GM23248 (cell line): ENCODE measurements at regions not wholly inside any gene's neighbourhood (a gene's known extent, or its start where the extent isn't known, plus 50 kb on each side); places are given as distances from the start of the nearest gene placed in this dataset.

ENCODE experiments used
- DNase-seq: peaks from one replicate; pipeline ENCODE4 v3.0.0-alpha.2; 2015
- H2AFZ ChIP-seq: fragments of 200-600 bp; sonication (generic); 2 replicates; pipeline ENCODE4 v1.6.1; 2016; ENCODE audit warnings: antibody characterized with exemption
- H3F3A ChIP-seq: fragments of 200-600 bp; sonication (generic); 2 replicates; pipeline ENCODE4 v1.6.1; 2016; ENCODE audit warnings: mild to moderate bottlenecking, antibody characterized with exemption, mixed run types; ENCODE audit not compliant: insufficient read depth
- H3K27ac ChIP-seq: fragments of 200-600 bp; sonication (generic); 2 replicates; pipeline ENCODE4 v1.5.1; 2016; ENCODE audit warnings: mild to moderate bottlenecking
- H3K27me3 ChIP-seq: fragments of 200-600 bp; sonication (generic); replicated peaks from 2 replicates; pipeline ENCODE4 v1.6.1; 2016; ENCODE audit warnings: mild to moderate bottlenecking; ENCODE audit not compliant: insufficient read depth
- H3K36me3 ChIP-seq: fragments of 200-600 bp; sonication (generic); 2 replicates; pipeline ENCODE4 v1.6.1; 2016; ENCODE audit warnings: low read depth, mild to moderate bottlenecking
- H3K4me1 ChIP-seq: fragments of 200-600 bp; sonication (generic); 2 replicates; pipeline ENCODE4 v1.6.1; 2016; ENCODE audit warnings: mild to moderate bottlenecking; ENCODE audit not compliant: insufficient read depth
- H3K4me2 ChIP-seq: fragments of 200-600 bp; sonication (generic); one replicate; pipeline ENCODE4 v1.6.1; 2016; ENCODE audit warnings: mild to moderate bottlenecking; ENCODE audit not compliant: unreplicated experiment
- H3K4me3 ChIP-seq: fragments of 200-600 bp; sonication (generic); 2 replicates; pipeline ENCODE4 v1.5.1; 2016; ENCODE audit warnings: mild to moderate bottlenecking
- H3K79me2 ChIP-seq: fragments of 200-600 bp; sonication (generic); 2 replicates; pipeline ENCODE4 v1.6.1; 2016; ENCODE audit warnings: mild to moderate bottlenecking; ENCODE audit not compliant: insufficient read depth
- H3K9ac ChIP-seq: fragments of 200-600 bp; sonication (generic); 2 replicates; pipeline ENCODE4 v1.6.1; 2016; ENCODE audit warnings: mild to moderate bottlenecking
- H3K9me2 ChIP-seq: fragments of 200-600 bp; sonication (generic); 2 replicates; pipeline ENCODE4 v1.6.1; 2016; ENCODE audit warnings: mixed run types, mild to moderate bottlenecking, moderate library complexity; ENCODE audit not compliant: insufficient read depth
- H3K9me3 ChIP-seq: fragments of 200-600 bp; sonication (generic); one replicate; pipeline ENCODE4 v1.6.1; 2017; ENCODE audit warnings: low read depth
- H4K20me1 ChIP-seq: fragments of 200-600 bp; sonication (generic); 2 replicates; pipeline ENCODE4 v1.6.0; 2016; ENCODE audit not compliant: insufficient read depth
- EZH2 ChIP-seq: fragments of 200-600 bp; sonication (generic); IDR thresholded peaks from 2 replicates; pipeline ENCODE4 v1.6.1; 2018; ENCODE audit warnings: antibody characterized with exemption, mild to moderate bottlenecking; ENCODE audit not compliant: insufficient read depth, poor library complexity, severe bottlenecking
- EZH2phosphoT487 ChIP-seq: fragments of 200-600 bp; sonication (generic); IDR thresholded peaks from 2 replicates; pipeline ENCODE4 v1.6.1; 2018; ENCODE audit warnings: antibody characterized with exemption, moderate library complexity, mild to moderate bottlenecking, low read depth; ENCODE audit not compliant: insufficient read depth
- WGBS, 2 experiments: methylation state at CpG; one replicate each; pipeline ENCODE4 v1.1.6; 2015 to 2017; ENCODE audit warnings: low lambda C conversion rate in 2 of 2, low coverage in 1 of 2; ENCODE audit errors: missing lambda C conversion rate in 2 of 2; 5-methylcytosine and 5-hydroxymethylcytosine counted together
- in situ Hi-C: fragments of 300-500 bp; cut with MboI; formaldehyde crosslinking; loops from 2 replicates; pipeline ENCODE4 v1.15.0; 2020

DNA sequence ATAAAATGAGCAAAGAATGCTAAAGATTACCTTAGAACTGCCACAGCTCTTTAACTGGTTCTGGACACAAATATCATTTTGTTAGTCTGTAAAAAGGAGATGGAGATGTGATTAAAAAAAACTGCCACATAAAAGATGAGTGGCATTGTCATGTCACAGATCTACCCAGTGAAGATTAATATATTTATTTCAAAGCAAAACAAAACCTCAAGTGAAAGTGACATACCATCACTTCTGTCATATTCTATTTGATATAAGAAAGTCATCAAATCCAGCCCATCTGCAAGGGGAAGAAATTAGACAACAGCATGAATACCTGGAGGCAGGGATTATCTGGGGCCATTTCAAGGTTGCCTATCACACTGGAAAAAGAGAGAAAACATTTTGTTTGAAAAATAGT lies 417.6 kb upstream of the LRRTM4 start:
- Histone ChIP-seq H3K79me2 (no peaks in the 10 kb centered on the region), H3K4me2 (no peak overlapping the region), H4K20me1 (no peaks in the 10 kb centered on the region), H2AFZ (no peak overlapping the region), H3K36me3 (no peaks in the 10 kb centered on the region), H3K27me3 (no peaks in the 10 kb centered on the region), H3K9ac (no peak overlapping the region), H3F3A (no peaks in the 10 kb centered on the region), H3K4me3 (no peak overlapping the region), H3K4me1 (no peaks in the 10 kb centered on the region), H3K9me3 (no peaks in the 10 kb centered on the region), H3K9me2 (no peaks in the 10 kb centered on the region), H3K27ac (no peak overlapping the region)
- no peak for DNase-seq
- TF ChIP-seq EZH2phosphoT487 = no peak
- TF ChIP-seq EZH2 = no peak
- in situ Hi-C loops = no loop called here

DNA sequence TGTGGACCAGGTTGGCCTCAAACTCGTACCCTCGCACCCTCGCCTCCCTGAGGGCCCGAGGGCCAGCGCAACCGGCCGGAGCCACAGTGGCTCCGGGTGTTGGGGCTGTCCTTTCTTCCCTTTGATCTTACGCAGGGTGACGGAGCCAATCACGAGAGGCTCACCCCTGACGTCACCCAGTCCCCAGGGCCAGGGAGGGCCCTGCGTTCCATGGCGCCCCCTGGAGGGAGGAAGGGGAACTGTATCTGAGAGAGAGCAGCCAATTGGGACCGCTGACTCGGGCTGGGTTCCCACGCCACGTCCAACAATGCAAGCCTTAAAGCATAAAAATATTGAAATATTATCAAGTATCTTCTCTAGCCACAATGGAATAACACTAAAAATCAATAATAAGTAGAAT lies 432.8 kb upstream of the LRRTM4 start:
- Histone ChIP-seq H4K20me1 (no peaks in the 10 kb centered on the region), H2AFZ (no peak overlapping the region), H3K27ac (no peak overlapping the region), H3F3A (no peaks in the 10 kb centered on the region), H3K9me3 (no peaks in the 10 kb centered on the region), H3K27me3 (no peaks in the 10 kb centered on the region), H3K79me2 (no peaks in the 10 kb centered on the region), H3K4me1 (no peaks in the 10 kb centered on the region), H3K9ac (no peak overlapping the region), H3K36me3 (no peaks in the 10 kb centered on the region), H3K4me3 (no peak overlapping the region), H3K4me2 (no peak overlapping the region), H3K9me2 (no peaks in the 10 kb centered on the region)
- WGBS, 2 experiments = 74 to 76% methylated on average over 16 to 18 of the region's 18 CpGs
- in situ Hi-C loops = no loop called here
- no peak for TF ChIP-seq EZH2phosphoT487
- TF ChIP-seq EZH2 = no peak
- no peak for DNase-seq

DNA sequence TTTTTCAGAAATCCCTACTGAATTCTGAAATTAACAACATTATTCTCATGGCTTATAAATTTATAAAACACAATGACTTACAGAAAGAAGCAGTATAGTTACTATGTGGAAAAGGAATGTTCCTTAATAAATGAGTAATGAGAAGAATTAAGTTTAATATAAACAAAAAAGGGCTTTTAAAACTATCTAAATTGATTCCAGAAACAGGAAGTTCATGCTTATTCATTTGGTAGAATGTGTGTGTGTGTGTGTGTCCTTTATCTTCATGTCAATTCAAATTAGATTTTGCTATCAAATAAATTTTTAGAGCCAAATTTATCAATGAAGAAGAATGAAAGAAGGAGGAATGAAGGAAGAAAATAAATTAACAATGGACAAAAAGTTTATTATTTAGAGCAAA lies 440.8 kb upstream of the LRRTM4 start:
- no peak overlapping the region for H3K9ac ChIP-seq
- H4K20me1 ChIP-seq = no peaks in the 10 kb centered on the region
- in situ Hi-C loops = no loop called here
- H3K36me3 ChIP-seq = no peaks in the 10 kb centered on the region
- H3K4me1 ChIP-seq = no peaks in the 10 kb centered on the region
- DNase-seq = no peak
- TF ChIP-seq EZH2 (no peak), EZH2phosphoT487 (no peak)
- H3K4me3 ChIP-seq = no peak overlapping the region
- no peak overlapping the region for H2AFZ ChIP-seq
- no peaks in the 10 kb centered on the region for H3K9me3 ChIP-seq
- H3K27me3 ChIP-seq = no peaks in the 10 kb centered on the region
- H3K27ac ChIP-seq = no peak overlapping the region
- no peaks in the 10 kb centered on the region for H3F3A ChIP-seq
- no peak overlapping the region for H3K4me2 ChIP-seq
- no peaks in the 10 kb centered on the region for H3K79me2 ChIP-seq
- H3K9me2 ChIP-seq = no peaks in the 10 kb centered on the region

DNA sequence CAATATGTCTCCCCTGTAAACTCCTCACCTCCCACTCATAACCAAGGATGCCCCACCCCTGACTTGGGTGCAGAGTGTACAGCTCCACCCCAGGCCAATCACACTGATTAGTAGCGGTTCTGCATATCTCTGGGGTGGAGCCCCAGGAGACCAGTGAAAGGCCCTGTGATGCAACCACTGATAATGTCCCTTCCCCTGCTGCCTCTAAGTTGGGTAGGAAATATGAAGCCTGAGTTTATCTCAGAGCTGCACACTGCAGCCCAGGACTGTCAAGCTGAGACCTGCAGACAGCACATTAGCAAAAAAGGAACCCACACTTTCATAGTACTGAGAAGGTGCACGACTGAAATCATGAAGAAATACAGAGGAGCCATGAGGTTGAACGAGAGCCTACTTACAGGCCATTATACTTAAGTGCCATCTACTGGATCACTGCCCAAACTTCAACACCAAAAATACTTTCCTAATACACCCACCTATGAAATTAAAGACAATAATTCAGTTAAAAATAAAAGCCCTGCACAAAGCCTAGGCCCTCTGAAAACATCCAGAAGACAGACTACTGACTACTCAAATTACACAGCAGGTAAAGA lies 455.4 kb upstream of the LRRTM4 start:
- H3K36me3 ChIP-seq = no peaks in the 10 kb centered on the region
- H3K27me3 ChIP-seq = no peaks in the 10 kb centered on the region
- in situ Hi-C loops = no loop called here
- no peak overlapping the region for H3K27ac ChIP-seq
- H3K9me2 ChIP-seq = no peaks in the 10 kb centered on the region
- no peak for TF ChIP-seq EZH2phosphoT487
- no peak for TF ChIP-seq EZH2
- H3K4me2 ChIP-seq = no peak overlapping the region
- H3K9ac ChIP-seq = no peak overlapping the region
- H4K20me1 ChIP-seq = no peaks in the 10 kb centered on the region
- no peaks in the 10 kb centered on the region for H3K9me3 ChIP-seq
- H3F3A ChIP-seq = no peaks in the 10 kb centered on the region
- H3K4me1 ChIP-seq = no peaks in the 10 kb centered on the region
- no peak for DNase-seq
- H2AFZ ChIP-seq = no peak overlapping the region
- no peaks in the 10 kb centered on the region for H3K79me2 ChIP-seq
- H3K4me3 ChIP-seq = no peak overlapping the region
- WGBS, 2 experiments = 13 to 18% methylated on average over 3 of the region's 3 CpGs

GRCh38 chr2:77995161-77995560 lies 473.0 kb upstream of the LRRTM4 start:
- H2AFZ ChIP-seq = no peak overlapping the region
- H3K79me2 ChIP-seq = no peaks in the 10 kb centered on the region
- no peak overlapping the region for H3K9ac ChIP-seq
- H3K4me2 ChIP-seq = no peak overlapping the region
- no peak overlapping the region for H3K4me3 ChIP-seq
- H3K9me2 ChIP-seq = 0 out of 2 replicates have a peak, but pooled peaks cover 4% of the 10 kb centered on the region
- no peaks in the 10 kb centered on the region; the same call in 1 of the 2 replicates for H4K20me1 ChIP-seq
- H3K27ac ChIP-seq = no peak overlapping the region
- H3K27me3 ChIP-seq = no peaks in the 10 kb centered on the region
- in situ Hi-C loops = no loop called here
- H3K9me3 ChIP-seq = no peaks in the 10 kb centered on the region
- no peaks in the 10 kb centered on the region for H3F3A ChIP-seq
- H3K36me3 ChIP-seq = no peaks in the 10 kb centered on the region
- no peaks in the 10 kb centered on the region for H3K4me1 ChIP-seq
- no peak for DNase-seq
- no peak for TF ChIP-seq EZH2phosphoT487
- no peak for TF ChIP-seq EZH2
